ENCODE measurements at regions not wholly inside any gene's neighbourhood (a gene's known extent, or its start where the extent isn't known, plus 50 kb on each side); places are given as distances from the start of the nearest gene placed in this dataset.

- TF ChIP-seq, protein P1, sequence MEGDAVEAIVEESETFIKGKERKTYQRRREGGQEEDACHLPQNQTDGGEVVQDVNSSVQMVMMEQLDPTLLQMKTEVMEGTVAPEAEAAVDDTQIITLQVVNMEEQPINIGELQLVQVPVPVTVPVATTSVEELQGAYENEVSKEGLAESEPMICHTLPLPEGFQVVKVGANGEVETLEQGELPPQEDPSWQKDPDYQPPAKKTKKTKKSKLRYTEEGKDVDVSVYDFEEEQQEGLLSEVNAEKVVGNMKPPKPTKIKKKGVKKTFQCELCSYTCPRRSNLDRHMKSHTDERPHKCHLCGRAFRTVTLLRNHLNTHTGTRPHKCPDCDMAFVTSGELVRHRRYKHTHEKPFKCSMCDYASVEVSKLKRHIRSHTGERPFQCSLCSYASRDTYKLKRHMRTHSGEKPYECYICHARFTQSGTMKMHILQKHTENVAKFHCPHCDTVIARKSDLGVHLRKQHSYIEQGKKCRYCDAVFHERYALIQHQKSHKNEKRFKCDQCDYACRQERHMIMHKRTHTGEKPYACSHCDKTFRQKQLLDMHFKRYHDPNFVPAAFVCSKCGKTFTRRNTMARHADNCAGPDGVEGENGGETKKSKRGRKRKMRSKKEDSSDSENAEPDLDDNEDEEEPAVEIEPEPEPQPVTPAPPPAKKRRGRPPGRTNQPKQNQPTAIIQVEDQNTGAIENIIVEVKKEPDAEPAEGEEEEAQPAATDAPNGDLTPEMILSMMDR (IDR thresholded peaks at IDR 0.05; ENCODE audit: poor library complexity) = no peak
- TF ChIP-seq EZH2 (IDR thresholded peaks at IDR 0.05; ENCODE audit: borderline replicate concordance) = no peak
These were observed 276.9 kb upstream of the TACR3 start for GRCh38 chr4:103996637-103997036.
